H1 (cell line): ENCODE measurements at regions not wholly inside any gene's neighbourhood (a gene's known extent, or its start where the extent isn't known, plus 50 kb on each side); places are given as distances from the start of the nearest gene placed in this dataset.

Experiments
- CTCF ChIA-PET: fragments of 300-600 bp; sonication (Branson Sonifier 250); formaldehyde crosslinking; loops from one replicate; lab custom pipeline; 2021; ENCODE audit not compliant: partially characterized antibody; lab: Charles Lee
- POLR2A ChIA-PET: fragments of 300-600 bp; sonication (Branson Sonifier 250); formaldehyde crosslinking; loops from one replicate; lab custom pipeline; 2021; ENCODE audit warnings: inconsistent platforms; ENCODE audit not compliant: partially characterized antibody; lab: Charles Lee
- DNase-seq, 2 experiments: peaks; one replicate each; pipeline versions ENCODE4 v3.0.0 to v3.0.0-alpha.2; 2010 to 2022; ENCODE audit warnings: low spot score in 2 of 2, low read depth in 1 of 2, mixed read lengths in 1 of 2
- FAIRE-seq: peaks from 2 replicates; lab custom pipeline; 2011; peaks lifted over from hg19 to GRCh38; lab: Jason Lieb, UNC
- H2AFZ ChIP-seq: 2 replicates; pipeline ENCODE4 v1.8.1; 2012; ENCODE audit warnings: low read length, inconsistent platforms
- H2AK5ac ChIP-seq: 2 replicates; pipeline ENCODE4 v1.6.1; 2013; ENCODE audit warnings: low read depth, low read length
- H2BK120ac ChIP-seq: replicated peaks from 2 replicates; pipeline ENCODE3; 2013; ENCODE audit warnings: low read depth, low read length, inconsistent platforms
- H2BK12ac ChIP-seq: 2 replicates; pipeline ENCODE4 v1.6.1; 2013; ENCODE audit warnings: low read depth, low read length
- H2BK15ac ChIP-seq: 2 replicates; pipeline ENCODE4 v1.6.1; 2013; ENCODE audit warnings: low read length
- H2BK20ac ChIP-seq: 2 replicates; pipeline ENCODE4 v1.6.1; 2013; ENCODE audit warnings: low read length
- H2BK5ac ChIP-seq: 2 replicates; pipeline ENCODE4 v1.6.1; 2013; ENCODE audit warnings: low read depth, low read length
- H3K14ac ChIP-seq: 2 replicates; pipeline ENCODE4 v1.6.1; 2013; ENCODE audit warnings: inconsistent platforms; ENCODE audit not compliant: insufficient read length
- H3K18ac ChIP-seq: 2 replicates; pipeline ENCODE4 v1.6.1; 2013; ENCODE audit warnings: low read length; ENCODE audit errors: extremely low read depth
- H3K23ac ChIP-seq: 2 replicates; pipeline ENCODE4 v1.6.1; 2013; ENCODE audit warnings: inconsistent platforms; ENCODE audit not compliant: insufficient read length
- H3K23me2 ChIP-seq: 2 replicates; pipeline ENCODE4 v1.6.1; 2013; ENCODE audit warnings: low read depth, low read length
- H3K27ac ChIP-seq: 2 replicates; pipeline ENCODE4 v1.6.1; 2011; ENCODE audit warnings: low read depth, low read length, inconsistent platforms
- H3K27me3 ChIP-seq, 4 experiments: replicated peaks in 1 of 4; 1 replicate in 1 of 4; 2 replicates in 3 of 4; pipeline versions ENCODE4 v1.6.1 to v1.8.1; 2011 to 2013; ENCODE audit warnings: low read length in 3 of 4, mild to moderate bottlenecking in 3 of 4, inconsistent platforms in 2 of 4, mixed read lengths in 2 of 4, moderate library complexity in 1 of 4; ENCODE audit not compliant: control insufficient read depth in 3 of 4, insufficient read depth in 3 of 4; ENCODE audit errors: extremely low read depth in 1 of 4
- H3K36me3 ChIP-seq, 4 experiments: 2 replicates each; pipeline versions ENCODE4 v1.6.1 to v1.8.1; 2011 to 2013; ENCODE audit warnings: mild to moderate bottlenecking in 4 of 4, low read length in 3 of 4, moderate library complexity in 2 of 4, control low read depth in 1 of 4, inconsistent platforms in 1 of 4; ENCODE audit not compliant: insufficient read depth in 4 of 4, control insufficient read depth in 2 of 4
- H3K4ac ChIP-seq: replicated peaks from 2 replicates; pipeline ENCODE3; 2013; ENCODE audit warnings: low read length, low read depth, mixed read lengths, inconsistent platforms; ENCODE audit not compliant: insufficient read length
- H3K4me1 ChIP-seq, 4 experiments: replicated peaks in 1 of 4; 1 replicate in 1 of 4; 2 replicates in 3 of 4; pipeline versions ENCODE4 v1.6.1 to v1.8.1; 2011 to 2013; ENCODE audit warnings: low read length in 3 of 4, inconsistent platforms in 2 of 4, mixed read lengths in 1 of 4; ENCODE audit not compliant: insufficient read depth in 4 of 4, control insufficient read depth in 3 of 4
- H3K4me2 ChIP-seq, 2 experiments: 2 replicates each; pipeline versions ENCODE4 v1.6.1 to v1.8.1; 2011 to 2013; ENCODE audit warnings: low read depth in 2 of 2, low read length in 2 of 2, control low read depth in 1 of 2, inconsistent platforms in 1 of 2, mild to moderate bottlenecking in 1 of 2; ENCODE audit not compliant: insufficient read depth in 1 of 2
- H3K4me3 ChIP-seq, 4 experiments: fragments of 200-600, 300-600 bp in 1 of 4; sonication (generic), shearing (Covaris generic), sonication (Bioruptor Twin) in 1 of 4; 2 replicates each; pipeline versions ENCODE4 v1.5.1 to v1.8.1; 2011 to 2016; ENCODE audit warnings: low read length in 4 of 4, low read depth in 3 of 4, control low read depth in 2 of 4, inconsistent platforms in 2 of 4, mild to moderate bottlenecking in 2 of 4, mixed read lengths in 1 of 4, moderate library complexity in 1 of 4; ENCODE audit not compliant: insufficient read depth in 2 of 4; ENCODE audit errors: extremely low read depth in 1 of 4
- H3K56ac ChIP-seq: replicated peaks from 2 replicates; pipeline ENCODE3; 2013; ENCODE audit warnings: low read depth, mild to moderate bottlenecking, mixed read lengths, low read length, inconsistent platforms; ENCODE audit not compliant: insufficient read length
- H3K79me1 ChIP-seq: 2 replicates; pipeline ENCODE4 v1.6.1; 2013; ENCODE audit warnings: low read depth, low read length, control low read depth
- H3K79me2 ChIP-seq, 2 experiments: 2 replicates each; pipeline versions ENCODE4 v1.6.1 to v1.8.1; 2012 to 2013; ENCODE audit warnings: low read length in 2 of 2, mild to moderate bottlenecking in 2 of 2, inconsistent platforms in 1 of 2; ENCODE audit not compliant: insufficient read depth in 2 of 2, control insufficient read depth in 1 of 2
- H3K9ac ChIP-seq, 4 experiments: replicated peaks in 1 of 4; 1 replicate in 1 of 4; 2 replicates in 3 of 4; pipeline versions ENCODE4 v1.6.1 to v1.8.1; 2011 to 2013; ENCODE audit warnings: low read depth in 3 of 4, low read length in 3 of 4, control low read depth in 2 of 4, mild to moderate bottlenecking in 2 of 4, moderate library complexity in 2 of 4, inconsistent platforms in 1 of 4; ENCODE audit errors: extremely low read depth in 1 of 4
- H3K9me3 ChIP-seq, 2 experiments: 2 replicates each; pipeline versions ENCODE4 v1.6.1 to v1.8.1; 2012 to 2013; ENCODE audit warnings: mild to moderate bottlenecking in 2 of 2, moderate library complexity in 2 of 2, control low read depth in 1 of 2, inconsistent platforms in 1 of 2, low read depth in 1 of 2, low read length in 1 of 2, mixed read lengths in 1 of 2; ENCODE audit not compliant: insufficient read depth in 2 of 2
- H4K20me1 ChIP-seq, 2 experiments: replicated peaks in 1 of 2; 2 replicates each; pipeline versions ENCODE3 to v1.8.1; 2011 to 2013; ENCODE audit warnings: inconsistent platforms in 2 of 2, low read length in 2 of 2, mild to moderate bottlenecking in 1 of 2; ENCODE audit not compliant: insufficient read depth in 2 of 2, control insufficient read depth in 1 of 2
- H4K5ac ChIP-seq: 2 replicates; pipeline ENCODE4 v1.6.1; 2013; ENCODE audit warnings: low read length, low read depth, mixed read lengths, inconsistent platforms; ENCODE audit not compliant: insufficient read length
- H4K8ac ChIP-seq: 2 replicates; pipeline ENCODE4 v1.8.0; 2013; ENCODE audit warnings: mild to moderate bottlenecking, moderate library complexity, low read length, inconsistent platforms; ENCODE audit not compliant: insufficient read depth; ENCODE audit errors: extremely low read depth
- H4K91ac ChIP-seq: replicated peaks from 2 replicates; pipeline ENCODE3; 2013; ENCODE audit warnings: low read length, mixed read lengths, inconsistent platforms; ENCODE audit not compliant: insufficient read length
- HDAC2 ChIP-seq, 2 experiments: fragments of 300-600 bp in 1 of 2; sonication (generic) in 1 of 2; IDR thresholded peaks; 2 replicates each; pipeline ENCODE4 v1.6.1; 2011 to 2012; ENCODE audit warnings: low read depth in 2 of 2, low read length in 2 of 2, mild to moderate bottlenecking in 2 of 2, moderate library complexity in 2 of 2, borderline replicate concordance in 1 of 2, inconsistent platforms in 1 of 2
- KDM1A ChIP-seq: fragments of 200-600, 300-600 bp; sonication (generic); IDR thresholded peaks from 2 replicates; pipeline ENCODE4 v1.7.1; 2016; ENCODE audit warnings: mild to moderate bottlenecking, low read length, borderline replicate concordance
- MAFK ChIP-seq: IDR thresholded peaks from 2 replicates; pipeline ENCODE4 v1.6.1; 2012; ENCODE audit warnings: low read depth, mild to moderate bottlenecking, improper control_type of control experiment, low read length
- MAX ChIP-seq: IDR thresholded peaks from 2 replicates; pipeline ENCODE4 v1.6.1; 2012; ENCODE audit warnings: inconsistent platforms
- RFX5 ChIP-seq: IDR thresholded peaks from 2 replicates; pipeline ENCODE4 v1.6.1; 2011; ENCODE audit warnings: low read depth, low read length, improper control_type of control experiment, borderline replicate concordance
- SRF ChIP-seq: IDR thresholded peaks from 2 replicates; pipeline ENCODE4 v1.6.1; 2011; ENCODE audit warnings: mild to moderate bottlenecking, low read depth, low read length, moderate library complexity
- YY1 ChIP-seq: IDR thresholded peaks from 2 replicates; pipeline ENCODE4 v1.6.1; 2011; ENCODE audit warnings: low read depth, mild to moderate bottlenecking, low read length
- WGBS, 2 experiments: shearing (Covaris generic) in 1 of 2; methylation state at CpG; one replicate each; pipeline versions ENCODE4 v1.1.6 to v1.1.7; 2013 to 2015; ENCODE audit warnings: low lambda C conversion rate in 2 of 2, mixed read lengths in 2 of 2, inconsistent platforms in 1 of 2, low coverage in 1 of 2, missing lambda C conversion rate in 1 of 2; ENCODE audit not compliant: insufficient replicate concordance in 2 of 2, insufficient coverage in 1 of 2, insufficient read length in 1 of 2; ENCODE audit errors: extremely low coverage in 1 of 2, missing lambda C conversion rate in 1 of 2; 5-methylcytosine and 5-hydroxymethylcytosine counted together
- TF ChIP-seq, protein P1 (sequence below): IDR thresholded peaks from 2 replicates; pipeline ENCODE4 v1.6.1; 2011; ENCODE audit warnings: low read depth, mild to moderate bottlenecking, low read length; ENCODE audit not compliant: insufficient read depth
- TF ChIP-seq, protein P2 (sequence below): IDR thresholded peaks from 2 replicates; pipeline ENCODE4 v1.6.1; 2012; ENCODE audit warnings: inconsistent platforms

GRCh38 chr12:63298386-63298930 lies 147.5 kb upstream of the AVPR1A start:
- Histone ChIP-seq H4K91ac (no peak overlapping the region), H4K8ac (no peak overlapping the region), H2AFZ (no peak overlapping the region), H3K56ac (no peak overlapping the region), H3K14ac (no peak overlapping the region), H3K23me2 (no peaks in the 10 kb centered on the region; the same call in 1 of the 2 replicates), H2AK5ac (no peak overlapping the region), H3K18ac (no peak overlapping the region), H4K5ac (no peak overlapping the region), H3K4me3 (no peak overlapping the region), H2BK5ac (no peak overlapping the region), H3K9ac (no peak overlapping the region), H3K27me3 (no peaks in the 10 kb centered on the region), H2BK120ac (no peak overlapping the region), H3K27ac (no peak overlapping the region), H2BK15ac (no peak overlapping the region), H3K9me3 (no peaks in the 10 kb centered on the region), H4K20me1 (no peaks in the 10 kb centered on the region), H3K4ac (no peak overlapping the region), H3K4me1 (peaks cover 0 to 2% (median 0%) of the 10 kb centered on the region in 4 experiments; a peak in 1 of 7 replicates), H3K23ac (no peak overlapping the region), H3K4me2 (no peak overlapping the region), H2BK20ac (no peak overlapping the region), H2BK12ac (no peak overlapping the region), H3K36me3 (no peaks in the 10 kb centered on the region), H3K79me2 (no peaks in the 10 kb centered on the region), H3K79me1 (no peaks in the 10 kb centered on the region)
- ChIA-PET CTCF (no interaction called here), POLR2A (no interaction called here)
- WGBS, 2 experiments = 62% methylated on average over 2 of the region's 2 CpGs; no CpG with 5 or more reads in 1 of the 2 experiments
- no peak for DNase-seq
- no peak for FAIRE-seq
- no peak for TF ChIP-seq HDAC2 (IDR thresholded peaks at IDR 0.05; ENCODE audit: borderline replicate concordance in 1 of 2, low read depth in 2 of 2, low read length in 2 of 2)
- TF ChIP-seq RFX5 = no peak
- no peak for TF ChIP-seq YY1
- TF ChIP-seq, protein P1, sequence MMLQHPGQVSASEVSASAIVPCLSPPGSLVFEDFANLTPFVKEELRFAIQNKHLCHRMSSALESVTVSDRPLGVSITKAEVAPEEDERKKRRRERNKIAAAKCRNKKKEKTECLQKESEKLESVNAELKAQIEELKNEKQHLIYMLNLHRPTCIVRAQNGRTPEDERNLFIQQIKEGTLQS = no peak
- TF ChIP-seq SRF = no peak
- TF ChIP-seq, protein P2, sequence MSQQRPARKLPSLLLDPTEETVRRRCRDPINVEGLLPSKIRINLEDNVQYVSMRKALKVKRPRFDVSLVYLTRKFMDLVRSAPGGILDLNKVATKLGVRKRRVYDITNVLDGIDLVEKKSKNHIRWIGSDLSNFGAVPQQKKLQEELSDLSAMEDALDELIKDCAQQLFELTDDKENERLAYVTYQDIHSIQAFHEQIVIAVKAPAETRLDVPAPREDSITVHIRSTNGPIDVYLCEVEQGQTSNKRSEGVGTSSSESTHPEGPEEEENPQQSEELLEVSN = no peak
- no peak for TF ChIP-seq MAX
- TF ChIP-seq KDM1A = no peak
- no peak for TF ChIP-seq MAFK
